Lower lobe of right lung (tissue), 2 donors: ENCODE measurements at regions not wholly inside any gene's neighbourhood (a gene's known extent, or its start where the extent isn't known, plus 50 kb on each side); places are given as distances from the start of the nearest gene placed in this dataset.

Experiments used
- ATAC-seq, 2 donors: fragments of 200-7000 bp; cut with Tn5 transposase; one replicate each; pipeline ENCODE4 v1.9.1; 2020 to 2022; ENCODE audit warnings: mild to moderate bottlenecking in 2 of 2, moderate library complexity in 2 of 2
- DNase-seq: peaks from one replicate; pipeline ENCODE4 v3.0.0-alpha.2; 2020
- H3K27ac ChIP-seq: fragments of 200-600 bp; one replicate; pipeline ENCODE4 v1.8.0; 2022
- H3K27me3 ChIP-seq: fragments of 200-600 bp; one replicate; pipeline ENCODE4 v1.8.0; 2022; ENCODE audit warnings: low read depth
- H3K36me3 ChIP-seq: fragments of 200-600 bp; one replicate; pipeline ENCODE4 v1.8.0; 2022; ENCODE audit warnings: mild to moderate bottlenecking
- H3K4me1 ChIP-seq: fragments of 200-600 bp; one replicate; pipeline ENCODE4 v1.8.0; 2022
- H3K4me3 ChIP-seq: fragments of 200-600 bp; one replicate; pipeline ENCODE4 v1.8.0; 2022; ENCODE audit warnings: mild to moderate bottlenecking
- H3K9me3 ChIP-seq: fragments of 200-600 bp; one replicate; pipeline ENCODE4 v1.8.0; 2022
- intact Hi-C: fragments of 100-400 bp; cut with DNase I; formaldehyde crosslinking; loops from one replicate; pipeline ENCODE4 v1.11.0; 2022
- TF ChIP-seq, protein P1 (sequence below): fragments of 200-600 bp; IDR thresholded peaks from one replicate; pipeline ENCODE4 v1.8.0; 2022; ENCODE audit warnings: antibody characterized with exemption, mild to moderate bottlenecking
- donor health status: DM: no; HTN: yes; CAD: no; lungs with severe emphysema.

DNA sequence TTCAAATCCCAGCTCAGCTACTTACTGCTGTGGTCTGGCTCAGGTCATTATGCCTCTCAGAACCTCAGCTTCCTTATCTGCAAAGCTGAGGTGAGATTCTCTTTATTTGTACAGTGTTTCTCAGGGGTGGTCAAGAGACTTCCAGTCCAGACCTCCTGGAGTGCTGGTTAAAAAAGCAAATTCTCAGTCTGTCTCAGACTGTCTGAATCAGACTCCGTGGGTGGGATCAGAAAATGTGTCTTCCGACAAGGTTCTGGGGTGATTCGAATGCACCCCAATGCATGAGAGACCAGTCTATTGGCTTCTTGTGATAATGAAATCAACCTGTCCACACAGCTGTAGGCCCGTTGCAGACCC is 137.7 kb upstream of the SMIM23 start:
- TF ChIP-seq, protein P1, sequence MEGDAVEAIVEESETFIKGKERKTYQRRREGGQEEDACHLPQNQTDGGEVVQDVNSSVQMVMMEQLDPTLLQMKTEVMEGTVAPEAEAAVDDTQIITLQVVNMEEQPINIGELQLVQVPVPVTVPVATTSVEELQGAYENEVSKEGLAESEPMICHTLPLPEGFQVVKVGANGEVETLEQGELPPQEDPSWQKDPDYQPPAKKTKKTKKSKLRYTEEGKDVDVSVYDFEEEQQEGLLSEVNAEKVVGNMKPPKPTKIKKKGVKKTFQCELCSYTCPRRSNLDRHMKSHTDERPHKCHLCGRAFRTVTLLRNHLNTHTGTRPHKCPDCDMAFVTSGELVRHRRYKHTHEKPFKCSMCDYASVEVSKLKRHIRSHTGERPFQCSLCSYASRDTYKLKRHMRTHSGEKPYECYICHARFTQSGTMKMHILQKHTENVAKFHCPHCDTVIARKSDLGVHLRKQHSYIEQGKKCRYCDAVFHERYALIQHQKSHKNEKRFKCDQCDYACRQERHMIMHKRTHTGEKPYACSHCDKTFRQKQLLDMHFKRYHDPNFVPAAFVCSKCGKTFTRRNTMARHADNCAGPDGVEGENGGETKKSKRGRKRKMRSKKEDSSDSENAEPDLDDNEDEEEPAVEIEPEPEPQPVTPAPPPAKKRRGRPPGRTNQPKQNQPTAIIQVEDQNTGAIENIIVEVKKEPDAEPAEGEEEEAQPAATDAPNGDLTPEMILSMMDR = no peak
- ATAC-seq = no peak
- intact Hi-C loops = no loop called here

DNA sequence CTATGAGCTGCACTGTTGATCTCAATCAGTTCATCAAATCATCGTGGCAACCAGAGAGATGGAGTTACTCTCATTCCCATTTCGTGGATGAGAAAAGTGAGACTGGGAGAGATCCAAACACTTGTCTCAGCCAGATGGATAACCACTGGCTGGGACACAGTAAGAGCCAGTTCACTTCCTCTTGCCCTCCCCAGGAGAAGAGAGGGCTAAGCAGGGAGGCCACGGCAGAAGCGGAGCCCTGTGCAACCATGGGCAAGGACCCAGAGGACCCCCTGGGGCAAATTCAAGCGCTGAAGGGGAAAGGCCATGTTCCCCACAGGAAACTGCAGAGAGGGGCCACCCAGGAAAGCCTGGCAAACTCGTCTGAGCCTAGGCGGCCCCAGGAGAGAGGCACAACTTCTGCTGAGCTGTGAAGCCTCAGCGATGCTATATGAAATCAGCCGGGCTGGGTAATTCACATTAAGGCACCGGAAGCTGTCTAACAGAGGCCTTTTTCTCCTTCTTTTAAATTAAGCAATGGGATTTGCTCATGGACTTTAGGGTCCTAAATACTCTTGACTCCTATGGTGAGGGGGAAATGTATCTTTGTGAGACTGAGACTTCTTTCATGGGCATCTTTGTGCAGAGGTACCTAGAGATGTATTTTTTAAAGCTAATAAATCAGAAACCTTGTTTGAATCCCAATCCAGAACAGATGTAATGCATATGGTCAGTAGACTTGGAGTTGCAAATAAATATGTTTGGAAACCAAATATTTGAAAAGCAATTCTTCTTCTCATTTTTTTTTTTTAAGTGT is 137.1 kb upstream of the SMIM23 start:
- intact Hi-C loops = no loop called here
- TF ChIP-seq, protein P1 = no peak
- Histone ChIP-seq H3K27ac (no peak overlapping the region), H3K27me3 (no peaks in the 10 kb centered on the region), H3K36me3 (no peaks in the 10 kb centered on the region), H3K4me1 (no peaks in the 10 kb centered on the region), H3K4me3 (no peak overlapping the region), H3K9me3 (no peaks in the 10 kb centered on the region)
- no peak for ATAC-seq
- DNase-seq = no peak

More for the DNA sequence above, 137.7 kb upstream of the SMIM23 start:
- H3K4me3 ChIP-seq = no peak overlapping the region
- H3K4me1 ChIP-seq = no peaks in the 10 kb centered on the region
- no peak overlapping the region for H3K27ac ChIP-seq
- H3K27me3 ChIP-seq = no peaks in the 10 kb centered on the region
- H3K36me3 ChIP-seq = no peaks in the 10 kb centered on the region
- no peak for DNase-seq
- H3K9me3 ChIP-seq = no peaks in the 10 kb centered on the region

DNA sequence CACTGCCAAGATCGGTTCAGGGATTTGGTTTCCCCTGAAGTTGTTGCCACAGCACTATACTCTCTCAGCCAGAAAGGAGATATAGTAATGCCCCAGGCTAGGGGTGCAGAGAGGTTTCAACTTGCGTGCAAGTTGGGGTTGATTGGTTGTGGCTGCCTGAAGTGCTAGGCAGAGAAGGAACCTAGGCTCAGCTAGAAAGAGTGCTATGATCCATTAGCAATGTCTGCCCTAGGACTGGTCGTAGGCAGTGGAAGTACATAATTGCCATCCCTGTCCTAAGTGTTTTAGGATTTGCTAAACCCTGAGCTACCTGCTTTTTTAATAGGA is 136.6 kb upstream of the SMIM23 start:
- ATAC-seq (no peak), DNase-seq (no peak)
- H3K27ac ChIP-seq = no peak overlapping the region
- H3K9me3 ChIP-seq = no peaks in the 10 kb centered on the region
- no peak overlapping the region for H3K4me3 ChIP-seq
- TF ChIP-seq, protein P1 = no peak
- intact Hi-C loops = no loop called here
- no peaks in the 10 kb centered on the region for H3K4me1 ChIP-seq
- no peaks in the 10 kb centered on the region for H3K36me3 ChIP-seq
- no peaks in the 10 kb centered on the region for H3K27me3 ChIP-seq

DNA sequence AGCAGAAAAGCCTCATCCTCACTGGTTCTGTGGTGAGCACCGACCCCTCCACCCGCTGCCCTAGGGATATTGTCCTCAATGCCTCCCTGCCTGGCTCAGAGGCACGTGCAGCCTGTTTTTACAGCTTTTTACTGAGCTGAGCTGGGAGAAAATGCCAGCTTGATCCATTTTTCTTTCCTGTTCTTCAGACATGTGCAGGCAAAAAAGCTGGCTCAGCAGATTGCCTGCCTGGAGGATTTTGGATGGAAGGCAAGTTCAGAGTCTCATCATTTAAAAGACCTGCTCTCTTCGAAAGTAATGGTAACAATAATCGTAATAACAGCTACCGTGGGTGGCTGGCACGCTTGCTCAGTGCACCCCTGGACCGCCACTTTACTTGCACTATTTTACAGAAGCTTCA is 135.0 kb upstream of the SMIM23 start:
- no peak overlapping the region for H3K4me3 ChIP-seq

DNA sequence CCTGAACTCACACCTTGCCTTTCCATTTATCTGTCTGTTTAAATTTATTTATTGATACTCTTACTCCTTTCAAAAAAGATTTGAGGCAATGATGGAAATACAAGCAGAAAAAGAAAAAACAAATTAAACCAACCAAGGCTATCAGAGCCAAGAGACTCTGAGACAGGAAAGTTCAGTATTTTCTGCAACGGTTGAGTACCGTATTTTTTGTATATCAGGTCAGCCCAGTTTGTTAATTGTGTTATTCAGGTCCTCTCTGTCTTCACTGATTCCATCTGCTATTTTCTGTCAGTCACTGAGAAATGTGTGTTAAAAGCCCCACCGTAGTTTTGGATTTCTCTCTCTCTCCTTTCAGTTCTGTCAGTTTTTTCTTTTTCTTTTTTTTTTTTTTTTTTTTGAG is 134.5 kb upstream of the SMIM23 start:
- Histone ChIP-seq H3K27ac (no peak overlapping the region), H3K9me3 (no peaks in the 10 kb centered on the region), H3K4me3 (no peak overlapping the region), H3K4me1 (no peaks in the 10 kb centered on the region), H3K36me3 (no peaks in the 10 kb centered on the region), H3K27me3 (no peaks in the 10 kb centered on the region)
- intact Hi-C loops = no loop called here
- TF ChIP-seq, protein P1 = no peak
- DNase-seq = no peak
- ATAC-seq = no peak

More for the DNA sequence above, 135.0 kb upstream of the SMIM23 start:
- Histone ChIP-seq H3K4me1 (no peaks in the 10 kb centered on the region), H3K27me3 (no peaks in the 10 kb centered on the region), H3K9me3 (no peaks in the 10 kb centered on the region), H3K27ac (no peak overlapping the region), H3K36me3 (no peaks in the 10 kb centered on the region)
- intact Hi-C loops = no loop called here
- DNase-seq (no peak), ATAC-seq (no peak)
- TF ChIP-seq, protein P1 = no peak
